K562 (cell line): ENCODE measurements at regions not wholly inside any gene's neighbourhood (a gene's known extent, or its start where the extent isn't known, plus 50 kb on each side); places are given as distances from the start of the nearest gene placed in this dataset.

Experiments used
- ATAC-seq: fragments of 200-7000 bp; cut with Tn5 transposase; 3 replicates; pipeline ENCODE4 v1.9.1; 2020; ENCODE audit warnings: moderate library complexity
- BruUV-seq: library from RNA; stranded (reverse); fragments of 400-500 nt; replicated peaks from 2 replicates; lab custom pipeline; 2021; lab: Mats Ljungman, UMichigan
- CTCF ChIA-PET: fragments of 300-600 bp; formaldehyde crosslinking; extraction: SDS; loops from one replicate; lab custom pipeline; 2021; ENCODE audit warnings: low intra/inter-chr PET ratio; lab: Yijun Ruan, JAX
- POLR2A ChIA-PET: fragments of 300-600, 350-650 bp; sonication (Branson Sonifier 250); formaldehyde crosslinking; extraction: SDS; loops from one replicate; lab custom pipeline; 2021; ENCODE audit warnings: antibody characterized with exemption, inconsistent platforms; lab: Yijun Ruan, JAX
- DNase-seq, 4 experiments: peaks; one replicate each; pipeline versions ENCODE4 v3.0.0 to v3.0.0-alpha.2; 2011 to 2018; ENCODE audit warnings: low spot score in 3 of 4, mixed read lengths in 3 of 4; ENCODE audit errors: extremely low read depth in 1 of 4
- FAIRE-seq: peaks from 2 replicates; lab custom pipeline; 2011; peaks lifted over from hg19 to GRCh38; lab: Jason Lieb, UNC
- H2AFZ ChIP-seq: 2 replicates; pipeline ENCODE4 v1.6.0; 2011; ENCODE audit warnings: low read depth, low read length, control low read depth, inconsistent platforms
- H3K27ac ChIP-seq: fragments of 200-600 bp; 3 replicates; pipeline ENCODE4 v1.8.0; 2011; ENCODE audit warnings: low read depth, mild to moderate bottlenecking, control low read depth, inconsistent platforms, low read length, moderate library complexity, mixed read lengths; ENCODE audit errors: extremely low read depth
- H3K27me3 ChIP-seq, 2 experiments: fragments of 300-600 bp in 1 of 2; 2 replicates in 1 of 2; 3 replicates in 1 of 2; pipeline versions ENCODE4 v1.6.0 to v1.8.0; 2011; ENCODE audit warnings: inconsistent platforms in 2 of 2, low read length in 2 of 2, mild to moderate bottlenecking in 1 of 2, mixed read lengths in 1 of 2, moderate library complexity in 1 of 2; ENCODE audit not compliant: control insufficient read depth in 2 of 2, insufficient read depth in 2 of 2
- H3K36me3 ChIP-seq: fragments of 300-600 bp; 3 replicates; pipeline ENCODE4 v1.8.0; 2011; ENCODE audit warnings: mild to moderate bottlenecking, low read length, inconsistent platforms; ENCODE audit not compliant: control insufficient read depth, insufficient read depth
- H3K4me1 ChIP-seq, 2 experiments: fragments of 200-600 bp in 1 of 2; replicated peaks in 1 of 2; 2 replicates in 1 of 2; 3 replicates in 1 of 2; pipeline versions ENCODE4 v1.5.1 to v1.8.0; 2011; ENCODE audit warnings: inconsistent platforms in 2 of 2, low read length in 2 of 2, mild to moderate bottlenecking in 1 of 2, mixed read lengths in 1 of 2, moderate library complexity in 1 of 2; ENCODE audit not compliant: control insufficient read depth in 2 of 2, insufficient read depth in 2 of 2
- H3K4me2 ChIP-seq: 2 replicates; pipeline ENCODE4 v1.6.1; 2011; ENCODE audit warnings: low read length, control low read depth, inconsistent platforms, mixed read lengths; ENCODE audit not compliant: insufficient read depth
- H3K4me3 ChIP-seq: fragments of 200-600 bp; sonication (generic), shearing (Covaris generic); 2 replicates; pipeline ENCODE4 v1.5.1; 2016; ENCODE audit warnings: control low read depth, inconsistent platforms
- H3K79me2 ChIP-seq: fragments of 200-600 bp; 3 replicates; pipeline ENCODE4 v1.8.0; 2011; ENCODE audit warnings: low read length, inconsistent platforms; ENCODE audit not compliant: control insufficient read depth, insufficient read depth
- H3K9ac ChIP-seq, 2 experiments: 2 replicates each; pipeline versions ENCODE4 v1.6.0 to v1.6.1; 2011; ENCODE audit warnings: low read depth in 2 of 2, low read length in 2 of 2, control low read depth in 1 of 2, inconsistent platforms in 1 of 2, mild to moderate bottlenecking in 1 of 2, mixed read lengths in 1 of 2; ENCODE audit not compliant: insufficient read depth in 1 of 2
- H3K9me1 ChIP-seq: one replicate; pipeline ENCODE4 v1.6.0; 2011; ENCODE audit warnings: inconsistent platforms, mild to moderate bottlenecking, low read length, moderate library complexity; ENCODE audit not compliant: control insufficient read depth, insufficient read depth
- H3K9me3 ChIP-seq: replicated peaks from 2 replicates; pipeline ENCODE4 v1.5.1; 2011; ENCODE audit warnings: low read depth, low read length, inconsistent platforms; ENCODE audit not compliant: control insufficient read depth, insufficient read depth
- H4K20me1 ChIP-seq: replicated peaks from 2 replicates; pipeline ENCODE4 v1.6.1; 2011; ENCODE audit warnings: low read length, inconsistent platforms, mixed read lengths; ENCODE audit not compliant: control insufficient read depth, insufficient read depth
- CREM ChIP-seq: IDR thresholded peaks from 2 replicates; pipeline ENCODE4 v1.6.1; 2014; ENCODE audit warnings: antibody characterized with exemption, low read depth
- IFI16 ChIP-seq: fragments of 250-450 bp; sonication (Bioruptor Pico); IDR thresholded peaks from 2 replicates; pipeline ENCODE4 v2.1.2; 2022; ENCODE audit warnings: mild to moderate bottlenecking, inconsistent platforms
- SMARCA4 ChIP-seq: fragments of 450-650 bp; IDR thresholded peaks from 2 replicates; pipeline ENCODE4 v1.6.1; 2016
- WGBS: fragments of 100-300 bp; shearing (Covaris generic); methylation state at CpG from one replicate; pipeline ENCODE4 v1.1.6; 2016; ENCODE audit warnings: low coverage, mixed read lengths; ENCODE audit not compliant: insufficient coverage; ENCODE audit errors: missing lambda C conversion rate; 5-methylcytosine and 5-hydroxymethylcytosine counted together
- in situ Hi-C: fragments of 300-500 bp; cut with MboI; formaldehyde crosslinking; loops from 4 replicates; pipeline ENCODE4 v1.15.0; 2018; ENCODE audit warnings: inconsistent platforms, mixed read lengths
- intact Hi-C: fragments of 100-400 bp; cut with micrococcal nuclease; formaldehyde crosslinking; loops from 2 replicates; pipeline ENCODE4 v1.14.2; 2022
- TF ChIP-seq, protein P1 (sequence below), 3 experiments: IDR thresholded peaks in 2 of 3; conservative IDR thresholded peaks in 1 of 3; 2 replicates each; pipeline ENCODE4 v1.5.1; 2011 to 2012; ENCODE audit warnings: low read length in 3 of 3, mild to moderate bottlenecking in 3 of 3, control low read depth in 2 of 3, improper control_type of control experiment in 1 of 3, inconsistent platforms in 1 of 3, low read depth in 1 of 3, mixed read lengths in 1 of 3, moderate library complexity in 1 of 3; ENCODE audit not compliant: insufficient read depth in 2 of 3
- TF ChIP-seq, protein P2 (sequence below): fragments of 450-650 bp; formaldehyde crosslinking; IDR thresholded peaks from 2 replicates; pipeline ENCODE4 v1.4.0; 2022; ENCODE audit warnings: missing genetic modification characterization
- TF ChIP-seq, protein P3 (sequence below): sonication (generic); IDR thresholded peaks from 2 replicates; pipeline ENCODE4 v1.6.1; 2016

DNA sequence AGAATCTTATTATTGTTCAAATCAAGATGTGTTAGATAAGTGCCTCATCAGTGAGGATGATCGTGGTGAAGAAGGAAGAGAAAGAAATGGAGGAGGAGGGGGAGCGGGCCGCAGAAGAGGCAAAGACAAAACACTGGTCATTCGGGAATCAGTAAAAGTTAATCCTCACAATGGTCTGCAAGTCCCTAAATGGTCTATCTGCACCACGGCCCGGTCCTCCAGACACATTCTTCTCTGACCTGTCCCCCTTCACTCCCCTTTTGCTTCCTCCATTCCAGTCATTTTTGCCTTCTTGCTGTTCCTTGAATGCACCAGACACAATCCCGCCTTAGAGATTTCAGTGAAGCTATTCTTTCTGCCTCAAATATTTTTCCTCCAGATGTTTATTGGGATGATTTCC is 240.1 kb upstream of the ADGRL2 start:
- Histone ChIP-seq H3K79me2 (no peaks in the 10 kb centered on the region), H3K9ac (no peak overlapping the region), H3K4me3 (no peak overlapping the region), H3K4me1 (no peaks in the 10 kb centered on the region), H2AFZ (no peak overlapping the region), H3K4me2 (no peak overlapping the region), H3K27ac (no peak overlapping the region), H3K36me3 (no peaks in the 10 kb centered on the region), H4K20me1 (no peaks in the 10 kb centered on the region), H3K27me3 (no peaks in the 10 kb centered on the region), H3K9me3 (no peaks in the 10 kb centered on the region), H3K9me1 (no peaks in the 10 kb centered on the region)
- FAIRE-seq (no peak), DNase-seq (no peak), ATAC-seq (no peak)
- in situ Hi-C loops, result loop anchor here (25.0 kb wide), 1 partner anchor 598 kb away; no protein-coding TSS in a partner anchor
- WGBS, result 0% methylated on average over 7 of the region's 7 CpGs
- intact Hi-C loops, result no loop called here
- ChIA-PET CTCF (no interaction called here), POLR2A (no interaction called here)
- no TSS peak for BruUV-seq
- no peak for TF ChIP-seq IFI16 (CRISPR knock-in tag)
- TF ChIP-seq, protein P1, sequence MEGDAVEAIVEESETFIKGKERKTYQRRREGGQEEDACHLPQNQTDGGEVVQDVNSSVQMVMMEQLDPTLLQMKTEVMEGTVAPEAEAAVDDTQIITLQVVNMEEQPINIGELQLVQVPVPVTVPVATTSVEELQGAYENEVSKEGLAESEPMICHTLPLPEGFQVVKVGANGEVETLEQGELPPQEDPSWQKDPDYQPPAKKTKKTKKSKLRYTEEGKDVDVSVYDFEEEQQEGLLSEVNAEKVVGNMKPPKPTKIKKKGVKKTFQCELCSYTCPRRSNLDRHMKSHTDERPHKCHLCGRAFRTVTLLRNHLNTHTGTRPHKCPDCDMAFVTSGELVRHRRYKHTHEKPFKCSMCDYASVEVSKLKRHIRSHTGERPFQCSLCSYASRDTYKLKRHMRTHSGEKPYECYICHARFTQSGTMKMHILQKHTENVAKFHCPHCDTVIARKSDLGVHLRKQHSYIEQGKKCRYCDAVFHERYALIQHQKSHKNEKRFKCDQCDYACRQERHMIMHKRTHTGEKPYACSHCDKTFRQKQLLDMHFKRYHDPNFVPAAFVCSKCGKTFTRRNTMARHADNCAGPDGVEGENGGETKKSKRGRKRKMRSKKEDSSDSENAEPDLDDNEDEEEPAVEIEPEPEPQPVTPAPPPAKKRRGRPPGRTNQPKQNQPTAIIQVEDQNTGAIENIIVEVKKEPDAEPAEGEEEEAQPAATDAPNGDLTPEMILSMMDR (IDR thresholded peaks at IDR 0.05 in 2 of 3, conservative IDR thresholded peaks at IDR 0.05 in 1 of 3; ENCODE audit: insufficient read depth in 2 of 3, low read depth in 1 of 3, low read length in 3 of 3), result no peak

DNA sequence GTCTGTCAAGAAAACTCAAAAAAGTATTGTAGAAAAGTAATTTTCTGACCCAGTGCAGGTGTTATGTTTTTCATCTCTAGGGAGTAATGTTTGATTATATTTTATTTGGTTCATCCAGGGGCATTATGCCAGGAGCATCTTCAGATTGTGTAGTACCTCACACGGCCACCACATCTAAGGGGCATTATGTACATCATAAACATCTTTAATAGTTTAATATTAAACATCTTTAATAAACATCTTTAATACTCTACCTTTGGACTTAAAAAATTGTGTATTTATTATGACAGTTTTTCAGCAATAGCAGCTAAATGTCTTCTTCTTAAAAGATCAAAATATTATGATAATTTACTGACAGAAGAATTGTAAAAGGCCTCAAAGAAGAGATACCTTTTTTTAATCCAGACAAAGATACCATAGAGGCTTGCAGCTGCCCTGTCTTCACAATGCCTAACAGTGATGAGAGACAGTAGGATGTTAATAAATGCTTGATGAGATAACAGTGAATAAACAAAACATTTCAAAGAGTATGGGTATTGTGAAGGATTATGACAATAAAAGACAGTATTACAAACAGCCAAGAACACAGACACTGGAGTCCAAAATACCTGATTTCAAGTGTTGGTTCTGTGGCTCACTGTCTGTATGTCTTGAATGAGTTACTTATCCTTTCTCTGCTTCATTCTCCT is 240.9 kb upstream of the ADGRL2 start:
- Histone ChIP-seq H3K36me3 (no peaks in the 10 kb centered on the region), H3K4me3 (no peak overlapping the region), H3K27me3 (no peaks in the 10 kb centered on the region), H3K4me2 (no peak overlapping the region), H3K27ac (no peak overlapping the region), H4K20me1 (no peaks in the 10 kb centered on the region), H3K79me2 (no peaks in the 10 kb centered on the region), H2AFZ (no peak overlapping the region), H3K9me1 (no peaks in the 10 kb centered on the region), H3K9ac (no peak overlapping the region), H3K9me3 (no peaks in the 10 kb centered on the region), H3K4me1 (no peaks in the 10 kb centered on the region)
- intact Hi-C loops (no loop called here), in situ Hi-C loops (loop anchor here (25.0 kb wide), 1 partner anchor 598 kb away; no protein-coding TSS in a partner anchor)
- ChIA-PET CTCF (no interaction called here), POLR2A (no interaction called here)
- FAIRE-seq (no peak), DNase-seq (no peak), ATAC-seq (no peak)
- BruUV-seq, result no TSS peak
- TF ChIP-seq, protein P2, sequence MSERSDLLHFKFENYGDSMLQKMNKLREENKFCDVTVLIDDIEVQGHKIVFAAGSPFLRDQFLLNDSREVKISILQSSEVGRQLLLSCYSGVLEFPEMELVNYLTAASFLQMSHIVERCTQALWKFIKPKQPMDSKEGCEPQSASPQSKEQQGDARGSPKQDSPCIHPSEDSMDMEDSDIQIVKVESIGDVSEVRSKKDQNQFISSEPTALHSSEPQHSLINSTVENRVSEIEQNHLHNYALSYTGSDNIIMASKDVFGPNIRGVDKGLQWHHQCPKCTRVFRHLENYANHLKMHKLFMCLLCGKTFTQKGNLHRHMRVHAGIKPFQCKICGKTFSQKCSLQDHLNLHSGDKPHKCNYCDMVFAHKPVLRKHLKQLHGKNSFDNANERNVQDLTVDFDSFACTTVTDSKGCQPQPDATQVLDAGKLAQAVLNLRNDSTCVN (CRISPR knock-in tag), result no peak
- no peak for TF ChIP-seq SMARCA4
- TF ChIP-seq, protein P3, sequence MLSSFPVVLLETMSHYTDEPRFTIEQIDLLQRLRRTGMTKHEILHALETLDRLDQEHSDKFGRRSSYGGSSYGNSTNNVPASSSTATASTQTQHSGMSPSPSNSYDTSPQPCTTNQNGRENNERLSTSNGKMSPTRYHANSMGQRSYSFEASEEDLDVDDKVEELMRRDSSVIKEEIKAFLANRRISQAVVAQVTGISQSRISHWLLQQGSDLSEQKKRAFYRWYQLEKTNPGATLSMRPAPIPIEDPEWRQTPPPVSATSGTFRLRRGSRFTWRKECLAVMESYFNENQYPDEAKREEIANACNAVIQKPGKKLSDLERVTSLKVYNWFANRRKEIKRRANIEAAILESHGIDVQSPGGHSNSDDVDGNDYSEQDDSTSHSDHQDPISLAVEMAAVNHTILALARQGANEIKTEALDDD, result no peak
- TF ChIP-seq CREM, result no peak
- WGBS, result 0% methylated on average over 1 of the region's 1 CpG
